MV-4-11 (cell line): ENCODE measurements at regions not wholly inside any gene's neighbourhood (a gene's known extent, or its start where the extent isn't known, plus 50 kb on each side); places are given as distances from the start of the nearest gene placed in this dataset.

Experiments used
- DNase-seq: peaks from one replicate; lab custom pipeline; 2025; lab: John Stamatoyannopoulos, UW

DNA sequence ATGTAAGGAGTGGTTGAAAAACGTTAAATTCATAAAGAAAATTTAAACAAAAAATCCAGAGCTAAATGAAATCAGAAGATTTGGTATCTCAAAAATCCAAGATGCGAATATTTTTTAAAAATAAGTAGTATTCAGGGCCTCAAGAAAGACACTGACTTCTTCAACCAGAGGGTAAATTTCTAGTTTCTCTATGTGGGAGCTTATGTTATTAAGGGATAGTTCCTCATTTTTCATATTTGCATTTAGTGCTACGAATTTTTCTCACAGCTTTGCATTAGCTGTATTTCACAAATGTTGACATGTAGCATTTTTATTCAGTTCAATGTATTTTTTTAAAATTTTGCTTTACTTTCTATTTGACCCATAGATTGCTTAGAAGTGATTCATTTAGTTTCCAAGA is 454.7 kb downstream of the CBLN2 start:
- no peak for DNase-seq

DNA sequence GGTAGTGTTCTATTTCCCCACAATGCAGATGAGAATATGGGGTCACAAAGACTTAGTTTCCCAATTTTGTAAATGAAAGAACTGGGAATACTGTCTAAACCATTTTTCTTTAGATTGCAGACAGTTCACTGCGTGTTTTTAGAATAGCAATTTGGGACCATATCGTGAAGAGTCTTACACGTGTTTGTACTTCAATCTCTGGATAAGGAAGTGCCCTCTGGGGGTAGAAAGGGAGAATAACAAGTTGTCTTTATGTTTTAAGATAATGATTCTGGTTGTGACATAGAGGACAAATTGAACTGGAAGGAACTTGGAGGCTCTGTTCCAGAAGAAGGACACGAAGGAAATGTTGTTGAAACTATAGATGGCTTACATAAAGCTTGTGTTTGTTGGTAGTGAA is 457.7 kb downstream of the CBLN2 start:
- DNase-seq: peak; percentile 3

DNA sequence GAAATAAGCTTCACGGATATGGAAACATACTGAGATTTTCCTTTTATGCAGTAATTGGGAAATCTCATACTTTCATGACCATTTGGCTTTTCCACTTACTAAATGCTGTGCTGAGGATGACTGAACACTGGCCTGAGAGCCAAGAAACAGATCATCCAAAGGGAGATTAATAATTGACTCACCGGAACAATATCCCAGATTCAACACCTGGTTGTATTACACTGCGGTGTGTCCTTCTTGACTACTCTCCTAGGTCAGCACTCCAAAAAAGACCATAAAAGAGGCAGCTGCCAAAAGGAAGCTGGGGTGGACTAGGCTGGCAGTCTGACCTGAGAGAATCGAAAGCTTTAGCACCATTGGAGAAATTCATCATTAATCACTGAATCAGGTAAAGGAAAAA is 469.1 kb downstream of the CBLN2 start:
- no peak for DNase-seq

DNA sequence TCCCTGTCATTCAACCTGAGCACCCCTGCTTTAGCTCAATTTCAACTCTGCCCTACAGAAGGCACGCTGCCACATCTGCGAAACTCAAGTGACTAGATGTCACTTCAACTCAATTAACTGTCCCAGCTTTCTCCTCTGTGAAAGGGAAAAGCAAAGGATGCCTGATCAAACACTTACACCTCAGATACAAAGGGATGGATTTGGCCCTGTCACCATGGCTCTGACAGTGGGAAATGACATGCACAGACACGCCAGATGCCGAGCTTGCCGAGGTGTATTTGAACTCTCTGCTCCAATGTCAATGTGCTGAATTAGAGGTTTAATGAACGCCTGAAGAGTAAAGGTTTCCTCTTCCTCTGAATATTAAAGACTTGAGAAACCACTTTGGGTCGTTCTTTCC is 481.1 kb downstream of the CBLN2 start:
- DNase-seq: no peak

DNA sequence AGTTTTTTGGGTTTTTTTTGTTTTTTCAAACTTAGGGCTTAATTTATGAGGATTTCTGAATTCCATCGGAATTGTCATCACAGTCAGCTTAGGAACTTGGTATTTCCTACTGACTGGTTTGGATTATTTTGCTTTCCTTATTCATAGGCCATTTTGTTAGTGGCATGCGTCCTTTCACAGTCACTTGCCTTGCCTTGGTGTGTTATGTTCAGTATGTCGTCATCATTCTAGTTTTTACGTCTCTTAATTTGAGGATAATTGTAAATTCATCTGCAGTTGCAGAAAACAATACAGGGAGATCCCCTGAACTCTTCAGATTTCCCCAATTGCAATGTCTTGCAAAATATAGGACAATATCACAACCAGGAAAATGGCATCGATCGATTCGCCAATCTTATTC is 485.3 kb downstream of the CBLN2 start:
- no peak for DNase-seq

DNA sequence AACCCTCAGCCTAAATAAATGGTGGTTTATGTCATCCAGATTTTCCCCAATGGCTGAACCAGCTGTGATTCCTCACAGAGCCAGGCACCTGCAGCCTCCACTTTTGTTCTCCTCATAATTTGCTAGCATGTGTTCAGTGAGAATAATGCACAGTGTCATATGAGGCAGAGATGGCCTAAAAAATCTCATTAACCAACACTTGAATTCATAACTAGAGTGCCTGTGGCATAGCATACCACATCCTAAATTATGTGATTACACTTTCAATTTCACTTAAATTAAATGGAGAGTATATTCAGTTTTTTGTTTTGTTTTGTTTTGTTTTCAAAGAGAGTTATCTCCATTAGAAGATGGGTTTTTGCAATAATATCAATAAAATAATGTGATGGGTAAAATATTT is 488.0 kb downstream of the CBLN2 start:
- no peak for DNase-seq

DNA sequence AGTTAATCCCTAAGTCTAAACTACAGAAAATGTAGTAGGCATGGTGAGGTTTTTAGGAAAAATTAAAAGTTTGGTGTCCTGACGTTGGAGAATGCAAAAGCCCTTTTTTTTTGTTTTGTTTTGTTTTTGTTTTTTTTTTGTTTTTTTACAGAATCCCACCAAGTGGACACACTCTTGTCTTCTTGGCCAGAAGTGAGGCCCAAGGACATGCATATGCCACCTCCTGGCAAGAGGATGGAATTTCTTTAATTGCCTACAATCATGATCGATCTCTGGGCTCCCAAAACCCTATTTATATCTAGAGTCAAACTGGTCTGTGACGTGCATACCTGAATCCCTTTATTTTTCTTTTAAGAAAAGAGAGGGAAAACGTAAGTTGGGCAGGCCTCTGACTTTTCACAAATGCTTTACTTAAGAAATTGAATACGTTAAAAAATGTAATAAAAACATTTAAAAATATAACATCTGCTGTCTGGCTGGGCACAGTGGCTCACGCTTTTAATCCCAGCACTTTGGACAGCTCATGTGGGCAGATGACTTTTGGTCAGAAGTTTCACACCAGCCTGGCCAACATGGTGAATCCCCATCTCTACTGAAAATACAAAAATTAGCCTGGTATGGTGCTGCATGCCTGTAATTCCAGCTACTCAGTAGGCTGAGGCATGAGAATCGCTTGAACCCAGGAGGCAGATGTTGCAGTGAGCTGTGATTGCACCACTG is 502.7 kb downstream of the CBLN2 start:
- DNase-seq: no peak

DNA sequence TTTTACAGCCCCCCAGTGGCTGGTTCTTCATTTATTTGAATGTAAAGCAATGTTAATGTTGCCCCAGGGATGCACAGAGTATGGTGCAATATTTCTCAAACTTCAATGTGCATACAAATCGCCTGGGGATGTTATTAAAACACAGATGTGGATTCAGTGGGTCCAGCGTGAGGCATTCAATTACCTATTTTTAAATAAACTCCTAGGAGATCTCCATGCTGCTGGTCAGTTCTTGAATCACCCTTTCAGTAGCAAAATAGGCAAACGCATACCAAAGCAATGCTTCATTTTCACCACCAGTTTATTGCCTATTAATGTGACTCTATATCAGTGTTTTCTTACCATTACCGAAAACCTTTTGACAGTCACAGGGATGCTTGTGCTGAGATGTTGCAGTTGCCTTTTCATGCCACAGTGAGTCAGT is 530.7 kb downstream of the CBLN2 start:
- DNase-seq: no peak

DNA sequence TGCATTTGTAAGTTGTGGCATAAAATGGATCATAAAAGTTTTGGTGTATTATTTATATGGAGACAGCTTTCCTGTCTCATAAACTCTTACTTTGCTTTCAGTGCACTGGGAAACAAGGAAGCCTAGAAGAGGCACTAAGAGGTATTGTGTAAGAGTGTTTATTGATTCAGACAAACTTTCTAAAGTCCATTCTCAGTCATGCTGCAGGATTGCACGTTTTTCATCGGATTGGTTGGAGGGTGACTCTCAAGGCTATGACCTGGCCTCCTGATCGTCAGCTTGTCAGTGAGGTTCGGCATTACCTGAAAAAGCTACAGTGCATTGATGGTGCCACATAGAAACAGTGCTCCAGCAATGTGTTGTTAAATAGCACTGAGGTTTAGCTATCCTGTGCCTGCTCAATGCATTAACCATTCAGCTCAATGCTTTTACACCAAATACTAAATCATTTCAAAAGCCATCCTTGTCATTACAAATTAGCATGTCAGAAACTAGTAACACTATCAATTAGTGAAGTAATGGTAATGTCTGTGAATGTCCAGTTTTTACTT is 545.5 kb downstream of the CBLN2 start:
- no peak for DNase-seq

DNA sequence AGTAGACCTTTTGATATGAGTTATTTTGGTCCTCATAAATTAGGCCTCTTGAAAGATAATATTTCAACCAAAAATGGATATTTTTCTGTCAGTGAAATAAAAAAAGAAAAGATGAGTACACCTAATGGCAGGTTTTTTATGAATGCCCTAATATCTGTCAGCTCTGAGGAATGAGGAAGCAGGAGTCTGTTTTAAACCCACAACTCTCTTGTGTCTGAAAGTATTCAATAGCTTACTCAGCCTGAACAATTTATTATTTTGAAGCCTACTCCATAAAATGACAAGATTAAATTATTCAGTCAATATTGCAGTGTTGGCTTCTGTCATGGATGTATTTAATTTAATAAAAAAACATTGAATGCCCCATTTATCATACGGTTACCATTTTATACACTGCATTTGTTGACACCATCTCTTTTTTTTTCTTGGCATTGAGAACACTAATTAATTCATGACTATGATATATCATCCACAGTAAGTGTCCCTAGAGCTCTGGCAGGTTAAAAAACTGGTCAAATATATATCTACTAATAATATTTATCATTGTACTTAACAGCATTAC is 548.2 kb downstream of the CBLN2 start:
- DNase-seq: no peak

DNA sequence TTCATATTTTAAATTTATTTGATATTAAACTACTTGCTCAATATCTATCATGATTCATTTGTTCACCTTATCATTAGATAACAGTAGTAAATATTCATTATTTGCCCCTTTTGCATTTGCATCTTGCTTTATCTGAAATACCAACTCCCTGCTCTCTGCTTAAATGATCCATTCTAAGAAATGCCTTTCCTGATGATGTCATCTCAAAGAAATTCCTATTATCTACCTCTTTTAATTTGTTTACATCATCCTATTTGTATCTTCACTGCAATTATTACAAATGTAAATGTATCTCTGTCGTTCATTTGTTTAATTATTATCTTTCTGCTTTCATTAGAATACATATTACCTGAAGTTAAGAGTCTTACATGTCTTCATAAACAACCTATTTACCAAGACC is 549.9 kb downstream of the CBLN2 start:
- no peak for DNase-seq

DNA sequence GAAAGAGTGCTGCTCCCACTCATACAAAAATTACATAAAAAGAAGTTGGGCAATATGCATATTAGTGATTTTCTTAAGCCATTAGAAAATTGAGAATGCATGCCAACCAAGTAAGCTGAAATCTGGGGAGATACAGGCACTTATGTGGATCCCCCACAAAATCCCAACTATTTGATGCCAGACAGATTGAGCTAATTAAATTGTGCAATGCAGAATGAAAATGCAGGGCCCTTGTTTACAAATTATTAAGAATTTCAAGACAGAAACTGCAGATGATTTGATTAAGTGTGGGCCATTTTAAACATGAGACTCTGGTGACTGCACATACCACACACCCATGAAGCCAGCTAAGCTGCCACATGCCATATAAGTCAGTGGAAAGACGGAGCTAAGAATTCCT is 554.5 kb downstream of the CBLN2 start:
- DNase-seq: no peak

DNA sequence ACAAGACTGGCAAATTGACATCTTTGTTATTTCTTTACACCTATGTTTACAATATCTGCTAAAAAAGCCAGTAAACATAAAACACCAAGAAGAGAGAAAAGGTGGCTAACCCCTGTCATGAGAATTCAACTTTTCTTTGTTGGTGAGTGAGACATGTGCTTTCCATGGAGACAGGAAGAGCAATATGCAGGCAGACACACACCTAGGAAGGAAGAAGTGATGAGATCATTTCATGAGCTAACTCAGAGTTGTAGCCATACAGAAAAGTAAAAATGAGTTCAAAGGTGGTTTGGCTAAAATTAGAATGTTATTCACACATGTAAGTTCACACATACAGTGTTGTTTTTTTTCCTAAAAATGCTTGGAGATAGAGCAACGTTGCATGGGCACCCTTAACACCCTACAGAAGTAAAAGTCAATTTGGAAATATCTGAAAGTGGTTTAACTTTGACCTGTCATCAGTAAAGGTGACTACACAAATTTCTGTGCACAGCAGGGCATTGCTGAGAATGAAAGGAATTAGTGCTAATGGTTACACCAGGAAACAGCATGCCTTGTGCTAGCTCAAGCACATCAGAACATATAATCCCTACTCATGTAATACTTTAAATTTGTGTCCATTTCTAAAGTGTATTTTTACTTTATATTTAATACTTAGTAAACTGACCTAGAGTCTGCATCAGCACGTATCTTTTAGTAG is 557.6 kb downstream of the CBLN2 start:
- no peak for DNase-seq

DNA sequence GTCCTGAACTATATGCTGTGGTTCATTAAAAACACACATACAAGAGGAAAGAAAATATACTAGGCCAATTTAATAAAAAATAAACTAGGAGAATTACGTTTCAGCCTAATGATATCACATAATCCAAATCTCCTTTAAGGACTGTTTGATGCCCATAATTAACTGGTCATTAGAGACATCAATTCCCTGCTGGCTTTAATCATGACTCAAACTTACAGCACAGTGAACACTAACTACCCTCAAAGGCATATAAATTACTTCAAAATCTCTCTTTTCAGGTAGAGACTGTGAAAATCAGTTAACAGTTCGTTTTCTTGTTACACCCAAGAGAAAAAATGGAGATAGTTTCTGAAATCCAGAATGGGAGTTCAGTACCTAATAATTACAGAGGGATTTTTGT is 567.4 kb downstream of the CBLN2 start:
- no peak for DNase-seq

DNA sequence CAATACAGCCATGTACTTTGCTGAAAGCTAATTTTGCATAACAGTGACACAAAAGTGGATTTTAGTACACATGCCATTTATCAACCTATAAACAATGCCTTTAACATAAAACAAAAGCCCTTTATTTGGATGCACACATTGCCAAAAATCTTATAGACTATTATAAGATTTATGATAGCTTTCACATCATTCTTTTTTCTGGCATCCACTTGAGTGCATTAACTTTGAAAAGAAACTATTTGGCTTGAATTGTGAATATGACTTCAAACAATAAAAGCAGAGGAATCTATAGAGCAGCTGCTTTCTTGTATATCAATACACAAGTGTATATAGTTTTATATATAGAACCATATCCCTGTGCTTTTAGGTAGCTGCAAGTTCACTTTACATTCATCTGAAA is 577.4 kb downstream of the CBLN2 start:
- no peak for DNase-seq

DNA sequence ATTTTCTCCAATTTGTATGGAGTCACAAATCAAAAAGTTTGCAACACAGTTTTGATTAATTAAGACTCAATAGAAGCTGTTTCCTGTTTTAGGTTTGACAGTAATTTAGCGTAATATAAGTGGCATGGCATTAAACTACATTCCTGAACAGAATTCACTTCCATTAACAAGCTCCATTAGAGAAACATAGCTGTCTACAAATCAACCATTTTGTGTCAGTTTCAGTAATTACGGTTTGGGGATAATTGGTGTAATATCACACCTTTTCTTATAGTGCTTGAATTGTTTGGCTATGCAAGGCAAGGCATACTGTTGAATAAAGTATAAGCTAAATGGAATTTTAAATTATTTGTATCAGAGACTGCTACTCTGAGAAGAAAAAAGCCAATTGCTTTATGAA is 585.5 kb downstream of the CBLN2 start:
- no peak for DNase-seq

DNA sequence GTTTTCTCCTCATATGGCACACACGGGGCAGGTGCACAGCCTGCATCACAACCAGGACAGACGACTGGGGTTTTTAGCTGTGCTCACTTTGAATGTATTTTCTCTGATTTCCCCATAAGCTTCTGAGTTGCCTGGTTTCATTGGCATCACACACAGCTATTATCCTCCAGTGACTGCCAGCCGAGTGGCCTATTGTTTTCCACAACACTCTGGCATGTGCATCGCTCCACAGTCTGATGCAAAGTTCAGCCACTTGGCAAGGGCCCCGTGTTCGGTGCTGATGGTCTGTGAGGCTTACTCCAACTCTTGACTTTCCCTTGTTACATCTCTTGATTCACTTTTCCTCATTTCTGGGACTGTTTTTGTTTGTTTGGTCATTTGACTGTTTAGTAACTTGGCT is 593.1 kb downstream of the CBLN2 start:
- no peak for DNase-seq

DNA sequence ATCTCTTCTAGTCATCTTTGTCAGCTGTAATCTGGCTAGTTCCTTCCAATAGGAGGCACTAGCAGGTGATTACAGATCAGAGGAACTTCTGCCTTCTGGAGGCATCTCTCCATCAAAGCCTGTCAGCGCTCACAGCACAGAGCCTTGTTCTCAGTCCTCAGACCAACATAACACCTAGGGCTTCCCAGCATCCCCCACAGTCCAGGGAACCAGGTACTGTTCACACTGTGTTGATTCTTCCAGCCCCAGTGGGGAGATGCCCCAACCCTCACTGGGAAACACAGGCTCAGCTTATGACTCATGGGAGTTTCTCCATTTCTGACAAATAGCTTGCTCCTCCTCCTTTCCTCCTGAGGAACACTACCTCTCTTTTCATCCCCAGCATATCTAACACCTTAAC is 601.7 kb downstream of the CBLN2 start:
- DNase-seq: no peak

DNA sequence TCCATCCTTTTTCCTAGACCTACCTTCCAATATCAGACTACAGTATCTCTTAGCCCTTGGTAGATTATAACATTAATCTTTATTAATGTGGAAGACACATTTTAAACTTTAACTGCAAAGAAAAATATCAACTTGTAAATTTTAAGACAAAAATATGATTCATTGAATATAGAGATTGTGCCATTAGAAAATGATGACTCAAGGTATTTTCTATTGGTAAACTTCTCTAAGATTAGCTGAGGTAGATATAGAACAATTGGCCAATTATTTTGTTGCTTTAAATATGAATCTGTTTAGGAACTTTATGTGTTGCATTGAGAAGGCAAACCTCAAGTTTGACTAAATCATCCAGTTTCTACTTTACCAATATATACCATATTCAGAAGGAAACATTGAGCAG is 604.7 kb downstream of the CBLN2 start:
- no peak for DNase-seq

DNA sequence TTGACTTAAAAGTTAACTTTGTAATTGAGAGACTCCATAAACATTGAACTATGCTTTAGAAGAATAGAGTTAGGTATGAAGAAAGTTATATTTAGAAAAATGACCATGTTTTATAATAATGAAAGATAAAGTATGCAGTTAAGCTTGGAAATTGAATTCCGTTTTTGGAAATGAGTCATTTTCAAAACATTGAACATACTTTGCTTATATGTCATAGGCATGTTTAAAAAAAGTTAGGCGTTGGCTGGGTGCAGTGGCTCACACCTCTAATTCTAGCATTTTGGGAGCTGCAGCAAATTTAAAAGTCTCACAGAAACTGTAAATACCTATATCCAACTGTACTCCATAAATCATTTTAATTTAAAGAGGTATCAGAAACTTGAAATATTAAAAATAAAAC is 607.4 kb downstream of the CBLN2 start:
- no peak for DNase-seq

DNA sequence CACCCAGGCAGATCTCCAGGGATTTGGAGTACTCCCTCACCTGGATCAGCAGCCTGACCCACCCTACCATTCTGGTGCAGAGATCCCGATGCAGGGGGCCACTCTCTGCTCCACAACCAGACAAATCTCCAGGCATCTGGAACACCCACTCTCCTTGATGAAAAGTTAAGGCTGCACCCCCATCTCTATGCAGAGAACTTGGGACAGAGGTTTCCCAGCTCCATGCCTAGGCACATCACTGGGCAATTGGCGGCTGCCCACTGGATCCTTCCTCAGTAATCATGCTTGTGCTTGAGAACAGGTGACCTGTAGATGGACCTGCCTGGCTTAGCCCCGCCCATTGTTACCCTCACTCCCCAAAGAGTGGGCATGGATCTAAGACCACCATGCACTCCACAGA is 624.9 kb downstream of the CBLN2 start:
- no peak for DNase-seq

DNA sequence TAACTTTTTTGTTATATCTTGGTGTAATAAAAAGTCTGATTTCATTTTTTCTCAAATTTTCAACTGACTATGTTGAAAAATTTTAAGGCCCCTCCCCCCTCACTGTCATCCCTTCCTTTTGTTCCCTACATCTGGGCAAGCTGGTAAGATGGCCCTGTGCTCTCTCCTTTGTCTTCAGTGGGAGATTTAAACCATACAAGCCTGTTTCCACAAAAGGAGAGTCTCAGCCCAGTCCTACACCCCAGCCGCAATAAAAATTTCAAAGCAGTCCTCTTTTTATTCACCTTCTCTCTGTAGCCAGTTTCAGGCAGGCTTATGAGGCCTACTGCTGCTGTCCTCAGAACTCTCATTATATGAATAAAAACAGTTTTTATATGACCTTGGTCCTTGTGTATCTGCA is 630.5 kb downstream of the CBLN2 start:
- DNase-seq: no peak

DNA sequence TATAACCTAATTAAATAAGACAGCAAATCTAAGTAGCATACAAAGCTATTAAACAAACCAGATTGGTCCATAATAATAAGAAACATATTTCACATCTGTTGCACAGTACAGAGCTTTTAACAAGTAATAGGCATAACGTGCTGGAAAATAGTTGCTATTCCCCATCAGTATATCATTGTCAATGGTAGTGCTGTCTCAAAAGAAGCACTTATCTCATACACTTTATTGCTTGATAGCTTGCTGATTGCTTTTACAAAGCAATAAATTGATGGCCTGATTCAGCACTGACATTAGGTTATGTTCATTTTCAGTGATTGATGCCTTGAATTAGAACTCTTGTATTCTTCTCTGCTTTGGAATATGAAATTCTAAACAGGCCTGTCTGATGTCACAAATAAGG is 641.7 kb downstream of the CBLN2 start:
- no peak for DNase-seq
